HG03045 (cell line): ENCODE measurements at regions not wholly inside any gene's neighbourhood (a gene's known extent, or its start where the extent isn't known, plus 50 kb on each side); places are given as distances from the start of the nearest gene placed in this dataset.
"Not testable (repeated sequence)": the region's sequence is repeated elsewhere in the genome, so short reads cannot be mapped to it uniquely, and the experiment has no call there.

ENCODE experiments used
- ATAC-seq: cut with Tn5 transposase; IDR thresholded peaks from one replicate; pipeline ENCODE4 v1.9.1; 2021; ENCODE audit warnings: mild to moderate bottlenecking, moderate library complexity; ENCODE audit not compliant: unreplicated experiment

DNA sequence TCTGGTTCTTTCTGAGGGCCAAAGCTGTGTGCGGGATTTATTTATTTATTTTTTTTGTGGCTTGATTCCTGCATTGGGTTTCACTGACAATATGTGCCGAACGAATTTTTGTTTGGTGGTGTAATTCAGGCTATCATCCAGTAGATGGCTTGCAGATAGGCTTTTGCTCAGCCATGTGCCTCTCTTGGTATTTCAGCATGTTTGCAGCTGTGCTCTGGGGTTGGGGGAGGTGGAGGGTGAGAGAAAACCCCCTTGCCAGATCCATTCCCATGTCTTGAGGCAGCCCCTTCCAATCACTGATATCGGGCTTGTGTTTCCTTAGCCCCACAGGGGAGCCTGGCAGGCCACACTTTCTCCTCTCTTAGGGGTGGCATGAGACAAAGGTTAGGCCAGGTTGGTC is 302.4 kb downstream of the PTGER3 start:
- no peak for ATAC-seq

DNA sequence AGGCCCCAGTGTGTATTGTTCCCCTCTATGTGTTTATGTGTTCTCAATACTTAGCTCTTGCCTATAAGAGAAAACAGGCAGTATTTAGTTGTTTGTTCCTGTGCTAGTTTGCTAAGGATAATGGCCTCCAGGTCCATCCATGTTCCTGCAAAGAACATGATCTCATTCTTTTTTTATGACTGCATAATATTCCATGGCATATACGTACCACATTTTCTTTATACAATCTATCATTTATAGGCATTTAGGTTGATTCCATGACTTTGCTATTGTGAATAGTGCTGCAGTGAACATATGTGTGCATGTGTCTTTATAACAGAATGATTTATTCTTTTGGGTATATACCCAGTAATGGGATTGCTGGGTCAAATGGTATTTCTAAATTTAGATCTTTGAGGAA is 301.6 kb downstream of the PTGER3 start:
- ATAC-seq: not testable (repeated sequence)

DNA sequence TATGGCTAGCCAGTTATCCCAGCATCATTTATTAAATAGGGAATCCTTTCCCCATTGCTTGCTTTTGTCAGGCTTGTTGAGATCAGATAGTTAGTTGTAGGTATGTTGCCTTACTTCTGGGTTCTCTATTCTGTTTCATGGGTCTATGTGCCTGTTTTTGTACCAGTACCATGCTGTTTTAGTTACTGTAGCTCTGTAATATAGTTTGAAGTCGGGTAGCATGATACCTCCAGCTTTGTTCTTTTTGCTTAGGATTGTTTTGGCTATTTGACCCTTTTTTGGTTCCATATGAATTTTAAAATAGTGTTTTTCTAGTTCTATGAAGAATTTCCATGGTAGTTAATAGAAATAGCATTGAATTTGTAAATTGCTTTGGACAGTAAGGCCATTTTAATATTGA is 300.5 kb downstream of the PTGER3 start:
- not testable (repeated sequence) for ATAC-seq

DNA sequence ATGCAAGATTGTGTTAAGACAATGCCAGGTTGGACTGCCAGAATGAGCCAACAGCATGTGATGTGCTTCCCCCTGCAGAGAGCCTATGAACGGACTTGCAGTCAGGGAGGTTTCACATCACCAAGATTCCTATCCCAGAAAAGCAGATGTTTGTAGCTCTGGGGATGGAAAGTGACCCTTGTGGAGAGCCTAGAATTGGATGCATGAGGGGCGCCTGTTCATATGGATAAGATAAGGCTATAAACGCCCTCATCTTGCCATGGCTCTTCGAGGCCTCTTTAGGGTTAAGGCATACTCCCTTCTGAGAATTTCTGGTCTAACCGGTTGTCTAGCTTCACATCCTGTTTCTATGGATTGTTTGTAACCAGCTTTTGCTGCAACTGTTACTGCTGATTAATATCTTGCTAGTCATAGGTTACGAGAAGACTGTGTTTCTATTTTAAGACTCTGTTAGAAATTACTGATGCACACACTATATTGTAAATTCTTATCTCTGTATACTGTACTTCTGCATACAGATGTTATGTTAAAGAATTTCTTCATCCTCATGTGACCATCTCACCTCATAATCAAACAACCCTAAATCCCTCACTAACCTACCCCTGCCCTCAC is 295.8 kb downstream of the PTGER3 start:
- not testable (repeated sequence) for ATAC-seq

DNA sequence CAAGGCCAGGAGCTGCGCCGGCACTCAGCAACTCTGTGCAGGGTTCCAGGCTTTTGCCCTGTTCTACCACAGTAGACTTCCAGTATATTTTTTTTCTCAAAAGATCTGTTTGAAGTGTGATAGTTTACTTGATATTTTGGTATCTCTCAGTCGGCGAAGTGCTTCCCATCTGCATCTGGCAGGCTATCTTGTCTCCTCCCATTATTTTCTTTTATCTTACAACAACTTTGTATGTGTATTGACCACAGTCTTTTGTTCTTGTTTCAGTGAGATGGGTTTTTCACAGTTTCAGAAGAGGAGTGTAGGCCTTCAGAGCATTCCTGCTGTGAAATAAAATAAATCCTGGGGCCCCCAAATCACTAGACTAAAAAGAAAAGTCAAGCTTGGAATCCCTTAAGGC is 292.9 kb downstream of the PTGER3 start:
- ATAC-seq: no peak

DNA sequence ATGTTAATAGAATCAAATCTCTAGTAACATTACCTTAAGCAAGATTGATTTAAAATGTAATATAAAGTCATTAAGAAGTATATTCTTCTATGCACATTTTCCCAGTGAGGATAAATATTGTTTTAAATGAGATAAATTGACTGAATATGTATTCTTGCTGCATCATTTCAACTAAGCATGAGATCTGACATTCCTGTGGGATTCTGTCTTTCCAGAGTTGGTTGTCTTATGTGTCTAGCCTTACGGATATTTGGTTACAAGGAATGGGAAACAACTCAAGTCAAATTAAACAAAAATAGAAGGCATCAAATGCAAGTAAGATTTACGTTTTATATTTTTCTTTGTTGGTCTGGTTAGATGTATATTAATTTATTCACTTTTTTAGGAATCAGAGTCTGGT is 287.5 kb downstream of the PTGER3 start:
- no peak for ATAC-seq

DNA sequence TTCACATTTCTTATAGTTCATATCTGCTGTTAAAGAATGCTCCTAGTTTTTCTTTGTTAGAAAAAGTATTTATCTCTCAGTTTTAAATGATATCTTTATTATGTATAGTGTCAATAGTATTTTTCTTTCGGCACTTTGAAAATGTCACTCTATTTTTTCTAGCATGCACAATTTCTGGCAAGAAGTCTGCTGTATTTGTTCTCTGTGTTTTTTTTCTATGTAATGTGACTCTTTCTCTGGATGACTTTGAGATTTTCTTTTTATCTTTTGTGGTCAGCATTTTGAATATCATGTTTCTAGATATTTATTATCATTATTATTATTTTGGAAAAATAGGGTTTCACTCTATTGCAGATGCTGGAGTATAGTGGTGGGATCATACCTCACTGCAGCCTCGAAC is 285.2 kb downstream of the PTGER3 start:
- ATAC-seq: no peak

DNA sequence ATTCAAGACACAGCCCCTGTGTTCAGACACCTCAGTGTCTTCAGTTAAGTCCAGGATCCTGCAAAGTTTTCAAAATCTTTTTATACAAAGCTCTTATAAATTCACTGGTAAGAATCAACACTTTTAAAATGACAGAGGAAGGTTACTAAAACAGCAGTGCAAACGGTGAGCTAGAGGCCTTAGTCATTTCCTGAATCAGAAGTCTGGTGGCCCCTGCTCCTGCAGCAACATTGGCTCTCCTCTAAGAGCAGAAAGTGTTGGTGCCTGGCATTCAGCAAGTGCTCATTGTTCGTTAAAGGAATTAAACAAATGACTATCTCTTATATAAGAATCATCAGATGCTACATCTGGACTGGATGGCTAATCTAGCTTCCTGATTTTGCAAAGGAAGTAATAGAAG is 282.9 kb downstream of the PTGER3 start:
- ATAC-seq: no peak

DNA sequence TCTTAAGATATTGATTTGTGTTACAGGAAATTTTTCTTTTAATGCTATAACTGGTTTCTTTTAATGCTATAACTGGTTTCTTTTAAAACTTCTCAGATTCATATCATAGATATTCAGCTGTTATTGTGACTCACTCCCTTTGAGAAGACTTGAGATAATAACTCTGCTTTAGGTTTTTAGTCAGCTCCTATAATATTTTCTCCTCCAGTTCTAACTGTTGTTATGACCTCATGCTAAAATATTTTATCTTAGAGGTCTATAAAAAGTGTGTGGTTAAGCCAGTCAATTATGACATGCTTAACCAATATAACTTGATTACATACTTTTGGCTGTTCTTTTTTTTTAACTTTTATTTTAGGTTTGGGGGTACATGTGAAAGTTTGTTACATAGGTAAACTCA is 280.2 kb downstream of the PTGER3 start:
- ATAC-seq: no peak

DNA sequence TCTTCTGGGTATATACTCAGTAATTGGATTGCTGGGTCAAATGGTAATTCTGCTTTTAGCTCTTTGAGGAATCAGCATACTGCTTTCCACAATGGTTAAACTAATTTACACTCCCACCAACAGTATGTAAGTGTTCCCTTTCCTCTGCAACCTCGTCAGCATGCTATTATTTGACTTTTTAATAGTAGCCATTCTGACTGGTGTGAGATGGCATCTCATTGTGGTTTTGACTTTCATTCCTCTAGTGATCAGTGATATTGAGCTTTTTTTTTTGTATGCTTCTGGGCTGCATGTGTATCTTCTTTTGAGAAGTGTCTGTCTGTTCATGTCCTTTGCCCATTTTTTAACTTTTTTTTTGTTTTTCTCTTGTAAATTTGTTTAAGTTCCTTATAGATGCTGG is 279.4 kb downstream of the PTGER3 start:
- no peak for ATAC-seq

DNA sequence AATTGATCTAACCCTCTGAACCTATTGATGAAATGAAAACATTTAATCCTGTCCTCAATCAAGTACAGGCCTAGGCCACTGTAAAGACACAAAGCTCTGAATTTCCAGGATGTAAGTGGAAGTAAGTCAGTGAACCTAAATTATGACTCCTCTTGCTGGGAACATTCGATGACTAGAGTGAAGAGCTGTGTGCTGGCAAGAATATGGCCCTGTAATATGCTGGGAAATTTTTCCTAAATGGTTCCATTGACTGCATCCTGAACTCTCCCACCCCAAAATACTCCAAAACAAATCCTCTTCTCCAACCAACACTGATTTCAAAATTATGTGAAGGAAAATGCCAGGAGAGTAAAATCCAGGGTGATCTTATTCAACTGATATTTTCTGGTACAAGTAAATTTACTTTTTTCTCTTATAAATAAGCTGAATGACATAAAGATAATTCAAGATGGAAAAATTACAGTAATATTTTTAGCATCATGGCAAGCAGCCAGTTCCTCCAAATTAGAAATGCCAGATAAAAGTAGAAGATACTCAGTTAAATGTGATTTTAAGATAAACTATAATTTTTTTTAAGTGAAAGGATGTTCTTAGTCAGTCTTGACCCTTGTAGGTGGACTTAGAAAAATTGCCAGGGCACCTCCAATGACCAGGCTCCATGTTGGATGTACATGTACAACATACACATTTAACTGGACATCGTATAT is 269.4 kb downstream of the PTGER3 start:
- ATAC-seq: no peak

DNA sequence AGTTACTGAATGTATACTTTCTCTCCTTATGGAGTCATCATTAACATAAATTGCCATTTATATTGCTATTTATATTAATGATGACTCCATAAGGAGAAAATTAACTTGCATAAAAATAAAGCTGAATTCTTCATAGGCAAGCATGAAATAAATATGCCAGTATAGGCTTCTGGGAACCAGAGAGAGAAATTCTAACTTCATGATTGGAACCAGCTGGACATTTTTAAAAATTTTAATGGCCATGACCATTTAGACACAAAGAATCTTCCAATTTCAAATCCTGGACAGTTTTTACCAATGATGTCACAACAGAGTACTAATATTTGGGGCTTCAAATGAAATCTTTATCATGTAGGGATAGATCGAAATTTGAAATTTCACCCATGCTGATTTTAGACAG is 268.7 kb downstream of the PTGER3 start:
- ATAC-seq: no peak

DNA sequence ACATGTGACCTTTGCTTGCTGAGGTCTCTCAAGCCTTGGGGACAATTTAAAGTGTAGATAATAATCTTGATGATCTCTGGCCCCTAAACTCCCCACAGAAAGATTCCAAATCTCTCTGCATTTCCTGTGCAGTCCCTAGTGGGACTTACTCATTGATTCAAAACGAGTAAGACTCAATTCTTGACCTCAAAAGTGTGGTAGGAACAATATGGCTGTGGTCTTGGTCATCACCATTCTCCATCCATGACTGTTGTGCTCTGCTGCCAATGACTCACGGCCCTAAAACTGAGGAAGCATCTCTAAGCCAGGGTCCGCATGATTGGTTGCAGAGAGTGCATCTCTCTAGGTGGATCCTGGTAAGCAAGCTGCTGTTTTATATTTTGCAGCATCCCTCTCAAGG is 268.0 kb downstream of the PTGER3 start:
- no peak for ATAC-seq

DNA sequence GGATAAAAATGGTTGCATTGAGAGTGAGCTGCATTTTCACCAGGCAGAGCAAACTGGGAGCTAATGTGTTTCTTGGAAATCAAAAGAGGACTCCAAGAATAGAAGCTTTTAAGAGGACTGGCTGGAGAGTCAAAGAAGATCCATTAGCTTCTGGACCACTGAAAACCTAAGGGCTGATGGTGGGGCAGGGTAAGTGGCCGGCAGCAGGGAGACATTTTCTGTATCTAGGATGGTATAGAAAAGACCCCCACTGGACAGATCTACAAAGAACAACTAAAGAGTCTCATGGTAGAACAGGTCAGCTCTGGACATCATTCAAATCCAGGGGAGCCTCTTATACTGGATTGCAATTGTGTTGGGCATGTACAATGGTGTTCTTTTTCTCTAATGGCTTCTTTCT is 262.3 kb downstream of the PTGER3 start:
- no peak for ATAC-seq

DNA sequence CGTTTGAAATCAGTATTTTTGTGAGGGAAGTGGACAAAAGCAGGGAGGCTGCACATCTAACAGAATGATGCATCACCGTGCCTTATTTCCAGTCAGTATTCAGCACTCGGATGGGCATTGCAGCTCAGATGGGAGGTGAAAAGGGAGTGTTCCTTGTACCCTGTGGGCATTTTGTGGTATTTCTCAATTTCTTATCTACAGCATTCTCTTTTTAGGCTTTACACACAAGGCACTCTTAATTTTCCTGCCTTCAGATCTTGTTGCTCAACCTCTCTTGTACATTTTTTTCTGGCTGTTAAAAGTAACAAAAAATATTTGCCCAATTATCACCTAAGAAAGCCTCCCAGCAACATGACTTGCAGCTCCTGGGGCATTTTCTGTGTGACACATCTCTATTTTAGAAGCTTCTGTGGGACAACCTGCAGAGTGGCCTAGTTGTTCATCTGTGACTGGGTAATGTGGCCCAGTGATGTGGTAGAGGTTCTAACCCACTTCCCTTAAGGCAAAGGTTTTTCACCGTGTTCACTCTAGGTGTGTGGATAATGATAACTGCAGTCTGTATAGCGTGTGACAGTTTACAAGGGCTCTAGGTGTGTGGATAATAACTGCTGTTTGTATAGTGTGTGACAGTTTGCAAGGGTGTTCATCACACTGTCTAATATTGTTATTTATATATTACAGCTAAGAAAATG is 257.2 kb downstream of the PTGER3 start:
- no peak for ATAC-seq

DNA sequence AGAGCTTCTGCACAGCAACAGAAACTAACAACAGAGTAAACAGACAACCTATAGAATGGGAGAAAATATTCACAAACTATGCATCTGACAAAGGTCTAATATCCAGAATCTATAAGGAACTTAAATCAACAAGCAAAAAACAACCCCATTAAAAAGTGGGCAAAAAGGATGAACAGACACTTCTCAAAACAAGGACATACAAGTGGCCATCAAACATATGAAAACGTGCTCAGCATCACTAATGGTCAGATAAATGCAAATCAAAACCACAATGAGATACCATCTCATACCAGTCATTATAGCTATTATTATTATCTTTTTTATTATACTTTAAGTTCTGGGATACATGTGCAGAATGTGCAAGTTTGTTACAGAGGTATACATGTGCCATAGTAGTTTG is 252.6 kb downstream of the PTGER3 start:
- ATAC-seq: not testable (repeated sequence)

DNA sequence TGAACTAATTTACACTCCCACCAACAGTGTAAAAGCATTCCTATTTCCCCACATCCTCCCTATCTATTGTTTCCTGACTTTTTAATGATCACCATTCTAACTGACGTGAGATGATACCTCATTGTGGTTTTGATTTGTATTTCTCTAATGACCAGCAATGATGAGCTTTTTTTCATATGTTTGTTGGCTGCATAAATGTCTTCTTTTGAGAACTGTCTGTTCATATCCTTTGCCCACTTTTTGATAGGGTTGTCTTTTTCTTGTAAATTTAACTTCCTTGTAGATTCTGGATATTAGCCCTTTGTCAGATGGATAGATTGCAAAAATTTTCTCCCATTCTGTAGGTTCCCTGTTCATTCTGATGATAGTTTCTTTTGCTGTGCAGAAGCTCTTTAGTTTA is 251.3 kb downstream of the PTGER3 start:
- not testable (repeated sequence) for ATAC-seq

DNA sequence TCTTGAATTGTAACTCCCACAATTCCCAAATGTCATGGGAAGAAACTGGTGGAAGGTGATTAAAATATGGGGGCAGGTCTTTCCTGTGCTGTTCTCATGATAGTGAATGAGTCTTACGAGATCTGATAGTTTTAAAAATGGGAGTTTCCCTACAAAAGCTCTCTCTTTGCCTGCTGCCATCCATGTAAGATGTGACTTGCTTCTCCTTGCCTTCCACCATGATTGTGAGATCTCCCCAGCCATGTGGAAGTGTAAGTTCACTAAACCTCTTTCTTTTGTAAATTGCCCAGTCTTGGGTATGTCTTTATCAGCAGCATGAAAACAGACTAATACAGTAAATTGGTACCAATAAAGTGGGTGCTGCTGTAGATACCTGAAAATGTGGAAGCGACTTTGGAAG is 245.0 kb downstream of the PTGER3 start:
- ATAC-seq: not testable (repeated sequence)

DNA sequence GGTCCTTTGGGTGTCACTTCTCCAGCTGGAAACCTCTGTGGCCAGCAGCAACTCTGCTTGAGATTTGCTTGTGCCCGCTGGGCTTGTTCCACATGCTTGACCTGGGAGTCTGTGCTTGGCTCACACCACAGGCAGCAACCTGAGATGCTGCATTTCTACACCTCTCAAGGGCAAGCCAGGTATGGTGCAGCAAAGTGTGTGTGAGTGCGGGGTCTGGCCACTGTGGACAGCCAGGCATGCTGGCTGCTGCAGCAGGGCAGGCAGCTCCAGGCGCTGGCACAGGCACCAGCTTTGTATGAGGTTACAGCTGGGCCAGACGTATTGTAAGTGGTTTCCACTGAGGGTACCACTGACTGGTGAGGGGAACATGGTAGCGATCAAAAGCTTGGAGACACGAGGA is 242.0 kb downstream of the PTGER3 start:
- ATAC-seq: no peak

DNA sequence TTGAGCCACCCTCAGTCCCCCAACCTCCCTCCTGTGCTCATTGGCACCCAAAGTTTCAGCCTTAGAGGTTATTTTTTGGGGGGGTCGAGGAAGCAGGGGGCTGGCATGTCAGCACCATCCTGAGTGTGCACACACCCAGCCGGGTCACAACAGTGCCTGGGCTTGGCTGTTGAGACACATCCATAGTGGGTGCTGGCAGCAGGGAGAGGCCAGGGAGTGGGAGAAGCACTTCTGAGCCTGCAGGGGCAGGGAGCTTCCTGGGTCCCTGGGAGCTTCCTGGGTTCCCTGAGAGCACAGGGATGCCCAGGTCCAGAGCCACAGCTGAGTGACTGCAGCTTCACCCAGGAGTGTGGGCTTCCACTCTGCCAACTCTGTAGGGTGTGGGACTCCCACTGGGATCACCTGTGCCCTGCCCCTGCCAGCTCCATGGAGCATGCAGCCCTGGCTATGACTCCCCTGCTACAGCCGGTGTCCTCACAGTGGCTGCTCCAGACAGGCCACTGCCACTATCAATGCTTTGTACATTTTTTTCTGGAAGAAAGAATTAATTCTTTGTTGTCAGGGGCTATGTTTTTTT is 240.4 kb downstream of the PTGER3 start:
- ATAC-seq: no peak

DNA sequence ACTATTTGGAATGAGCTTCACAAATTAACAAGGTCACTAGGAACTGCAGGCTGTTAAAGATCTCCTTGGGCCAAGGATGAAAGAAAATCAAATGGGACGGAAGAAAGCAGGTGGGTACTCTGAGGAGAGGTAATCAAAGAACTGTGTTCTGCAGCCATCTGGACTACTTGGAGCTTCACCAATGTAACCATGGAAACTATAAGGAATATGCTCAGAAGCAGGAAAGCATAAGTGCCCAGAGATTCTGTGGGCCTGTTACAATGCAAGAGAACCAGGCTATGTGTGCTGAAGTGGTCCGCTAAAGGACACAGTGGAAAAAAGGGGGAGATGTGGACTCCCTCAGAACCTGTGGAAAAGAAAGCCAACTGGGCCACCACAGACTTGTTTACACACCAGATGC is 238.5 kb downstream of the PTGER3 start:
- no peak for ATAC-seq

DNA sequence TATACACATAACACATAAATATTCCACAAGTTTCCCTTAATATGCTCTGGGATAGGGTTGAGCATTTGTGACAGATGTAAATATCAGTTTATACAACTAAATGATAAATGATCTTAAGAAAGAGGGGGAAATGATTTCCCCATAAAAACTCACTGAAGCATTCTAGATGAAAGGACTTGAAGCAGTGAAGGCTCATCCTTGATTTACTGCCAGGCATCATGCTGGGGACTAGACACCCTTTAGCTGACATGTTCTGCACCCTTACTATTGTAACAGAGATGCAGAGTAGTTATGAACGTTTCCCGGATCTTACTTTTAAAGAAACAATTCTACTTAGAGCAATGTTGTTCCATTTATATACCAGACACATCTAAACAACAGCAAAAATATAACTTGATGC is 235.8 kb downstream of the PTGER3 start:
- ATAC-seq: no peak
